RWPE2 (cell line): ENCODE measurements at regions not wholly inside any gene's neighbourhood (a gene's known extent, or its start where the extent isn't known, plus 50 kb on each side); places are given as distances from the start of the nearest gene placed in this dataset.

ENCODE experiments used
- ATAC-seq: fragments of 200-7000 bp; cut with Tn5 transposase; 3 replicates; pipeline ENCODE4 v1.9.1; 2021; ENCODE audit warnings: low read depth
- DNase-seq: peaks from one replicate; pipeline ENCODE4 v3.0.0-alpha.2; 2020; ENCODE audit warnings: low spot score
- H3K27ac ChIP-seq: fragments of 450-650 bp; 2 replicates; pipeline ENCODE4 v1.5.1; 2017; ENCODE audit warnings: mild to moderate bottlenecking; ENCODE audit not compliant: poor library complexity, severe bottlenecking
- H3K27me3 ChIP-seq: fragments of 250-450 bp; sonication (Bioruptor Pico); 2 replicates; pipeline ENCODE4 v1.5.1; 2021; ENCODE audit warnings: mild to moderate bottlenecking, moderate library complexity; ENCODE audit not compliant: insufficient read depth, poor library complexity, severe bottlenecking
- H3K36me3 ChIP-seq: fragments of 250-450 bp; sonication (Bioruptor Pico); 2 replicates; pipeline ENCODE4 v1.5.1; 2020; ENCODE audit warnings: low read depth, mild to moderate bottlenecking, moderate library complexity
- H3K4me1 ChIP-seq: fragments of 250-450 bp; sonication (Bioruptor Pico); 2 replicates; pipeline ENCODE4 v1.5.1; 2021; ENCODE audit warnings: mild to moderate bottlenecking, moderate library complexity; ENCODE audit not compliant: insufficient read depth, poor library complexity, severe bottlenecking
- H3K4me3 ChIP-seq: fragments of 250-450 bp; sonication (Bioruptor Pico); 2 replicates; pipeline ENCODE4 v1.5.1; 2021; ENCODE audit warnings: mild to moderate bottlenecking, moderate library complexity; ENCODE audit not compliant: severe bottlenecking
- H3K9me3 ChIP-seq: fragments of 250-450 bp; sonication (Bioruptor Pico); 2 replicates; pipeline ENCODE4 v1.5.1; 2021; ENCODE audit warnings: mild to moderate bottlenecking, moderate library complexity; ENCODE audit not compliant: severe bottlenecking
- CTCF ChIP-seq: fragments of 450-650 bp; IDR thresholded peaks from one replicate; pipeline ENCODE4 v1.5.1; 2017; ENCODE audit warnings: mild to moderate bottlenecking, moderate library complexity; ENCODE audit not compliant: poor library complexity, severe bottlenecking

DNA sequence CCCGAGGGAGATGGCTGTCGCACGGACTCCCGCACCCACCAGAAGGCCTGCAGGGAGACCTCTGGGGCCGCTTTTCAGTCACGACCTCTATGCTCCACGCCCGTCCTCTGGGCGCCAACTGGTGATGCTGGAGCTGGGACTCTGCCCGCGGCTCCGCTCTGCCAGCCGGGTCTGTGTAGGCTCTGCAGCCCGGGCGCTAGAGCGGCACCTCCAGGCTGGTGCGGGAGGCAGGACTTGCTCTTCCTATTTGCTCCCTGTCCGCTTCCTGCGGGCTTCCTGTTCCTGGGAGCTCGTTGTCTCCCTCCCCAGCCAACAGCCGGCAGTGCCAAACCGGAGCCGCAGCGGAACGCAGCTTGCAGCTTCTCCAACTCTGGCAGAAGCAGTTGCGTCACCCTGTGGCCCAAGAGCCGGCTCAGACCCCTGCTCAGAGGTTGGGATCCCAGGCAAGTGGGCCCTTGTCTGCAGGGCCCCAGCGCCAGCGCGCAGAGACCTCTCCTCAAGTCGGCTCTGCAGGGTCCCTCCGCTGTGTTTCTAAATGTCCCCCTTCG lies 285.9 kb downstream of the XXYLT1 start:
- Histone ChIP-seq H3K36me3 (no peaks in the 10 kb centered on the region), H3K27ac (no peak overlapping the region), H3K4me1 (peaks cover 10% of the 10 kb centered on the region), H3K4me3 (no peak overlapping the region), H3K9me3 (no peaks in the 10 kb centered on the region), H3K27me3 (no peaks in the 10 kb centered on the region)
- ATAC-seq (no peak), DNase-seq (no peak)
- no peak for TF ChIP-seq CTCF

GRCh38 chr3:194986208-194987043 lies 284.5 kb downstream of the XXYLT1 start:
- H3K36me3 ChIP-seq: no peaks in the 10 kb centered on the region
- H3K4me3 ChIP-seq: no peak overlapping the region
- no peaks in the 10 kb centered on the region for H3K9me3 ChIP-seq
- peaks cover 10% of the 10 kb centered on the region for H3K4me1 ChIP-seq
- peak; percentile 92 for ATAC-seq
- H3K27ac ChIP-seq: no peak overlapping the region
- DNase-seq: peak; percentile 77
- TF ChIP-seq CTCF: no peak
- no peaks in the 10 kb centered on the region for H3K27me3 ChIP-seq

- no peak for TF ChIP-seq CTCF
- Histone ChIP-seq H3K36me3 (no peaks in the 10 kb centered on the region), H3K9me3 (no peaks in the 10 kb centered on the region), H3K27me3 (no peaks in the 10 kb centered on the region), H3K4me1 (peaks cover 10% of the 10 kb centered on the region), H3K4me3 (no peak overlapping the region), H3K27ac (no peak overlapping the region)
- no peak for DNase-seq
- ATAC-seq: no peak
Observed at GRCh38 chr3:194987571-194988494, 283.1 kb downstream of the XXYLT1 start.

DNA sequence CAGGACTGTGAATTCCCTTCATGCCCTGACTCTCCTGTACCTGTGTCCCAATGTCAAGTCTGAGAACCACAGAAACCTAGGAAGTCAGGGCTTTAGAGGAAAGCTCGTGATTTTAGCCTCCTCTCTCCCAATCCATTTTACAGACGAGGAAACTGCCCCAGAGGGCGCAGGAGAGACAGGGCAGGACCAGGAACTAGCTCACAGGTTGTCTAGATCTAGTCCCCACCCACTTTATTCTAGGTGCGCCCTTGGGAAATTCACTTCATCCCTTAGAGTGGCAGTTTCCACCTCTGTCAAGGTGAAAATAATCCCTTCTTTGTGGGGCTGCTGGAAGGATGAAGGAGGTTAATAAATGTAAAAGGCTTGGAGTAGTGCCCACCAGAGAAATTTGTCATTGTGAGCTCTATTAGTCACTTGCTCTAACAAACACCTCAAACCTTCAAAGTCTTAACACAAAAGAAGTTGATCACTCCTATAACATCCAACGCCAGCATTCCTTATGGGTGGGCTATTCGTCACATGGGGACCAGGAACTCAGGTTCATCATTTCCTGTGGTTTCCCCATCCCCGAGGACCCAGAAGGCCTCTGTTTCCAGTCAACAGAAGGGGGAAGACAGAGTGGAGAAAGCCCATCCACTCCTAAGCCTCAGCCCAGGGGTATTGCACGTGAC lies 282.3 kb downstream of the XXYLT1 start:
- Histone ChIP-seq H3K9me3 (no peaks in the 10 kb centered on the region), H3K27me3 (no peaks in the 10 kb centered on the region), H3K4me3 (no peak overlapping the region), H3K36me3 (no peaks in the 10 kb centered on the region), H3K4me1 (peaks cover 10% of the 10 kb centered on the region), H3K27ac (no peak overlapping the region)
- DNase-seq: no peak
- no peak for ATAC-seq
- no peak for TF ChIP-seq CTCF
